ENCODE measurements at regions not wholly inside any gene's neighbourhood (a gene's known extent, or its start where the extent isn't known, plus 50 kb on each side); places are given as distances from the start of the nearest gene placed in this dataset.
"Not testable (repeated sequence)": the region's sequence is repeated elsewhere in the genome, so short reads cannot be mapped to it uniquely, and the experiment has no call there.

DNA sequence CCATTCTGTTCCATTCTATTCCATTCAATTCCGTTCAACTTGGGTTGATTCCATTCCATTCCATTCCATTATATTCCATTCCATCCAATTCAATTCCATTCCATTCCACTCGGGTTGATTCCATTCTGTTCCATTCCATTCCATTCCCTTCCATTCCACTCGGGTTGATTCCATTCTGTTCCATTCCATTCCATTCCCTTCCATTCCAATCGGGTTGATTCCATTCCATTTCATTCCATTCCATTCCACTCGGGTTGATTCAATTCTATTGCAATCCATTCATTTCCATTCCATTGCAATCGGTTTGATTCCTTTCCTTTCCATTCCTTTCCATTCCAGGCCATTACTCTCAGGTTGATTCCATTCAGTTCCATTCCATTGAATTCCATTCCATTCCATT is 1138.4 kb downstream of the RPIA start:
- no peak overlapping the region for H3K4me3 ChIP-seq (ENCODE audit: low read length)
- no peak for DNase-seq (ENCODE audit: low read depth, low spot score)

DNA sequence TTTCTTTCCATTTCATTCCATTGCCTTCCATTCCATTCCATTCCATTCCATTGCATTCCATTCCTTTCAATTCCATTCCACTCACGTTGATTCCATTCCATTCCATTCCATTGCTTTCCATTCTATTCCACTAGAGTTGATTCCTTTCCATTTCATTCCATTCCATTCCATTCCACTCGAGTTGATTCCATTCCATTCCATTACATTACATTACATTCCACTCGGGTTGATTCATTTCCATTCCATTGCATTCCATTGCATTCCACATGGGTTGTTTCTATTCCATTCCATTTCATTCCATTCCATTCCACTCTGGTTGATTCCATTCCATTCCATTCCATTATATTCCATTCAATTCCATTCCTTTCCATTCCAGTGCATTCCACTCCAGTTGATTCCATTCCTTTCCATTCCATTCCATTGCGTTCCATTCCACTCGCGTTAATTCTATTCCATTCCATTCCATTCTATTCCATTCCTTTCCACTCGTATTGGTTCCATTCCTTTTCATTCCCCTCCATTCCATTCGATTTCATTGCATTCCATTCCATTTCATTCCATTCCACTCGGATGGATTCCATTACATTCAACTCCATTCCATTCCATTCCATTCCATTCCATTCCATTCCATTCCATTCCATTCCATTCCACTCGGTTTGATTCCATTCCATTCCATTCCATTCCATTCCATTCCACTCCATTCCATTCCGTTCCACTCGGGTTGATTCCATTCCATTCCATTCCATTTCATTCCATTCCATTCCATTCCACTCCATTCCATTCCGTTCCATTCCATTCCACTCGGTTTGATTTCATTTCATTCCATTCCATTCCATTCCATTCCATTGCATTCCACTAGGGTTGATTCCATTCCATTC is 1139.1 kb downstream of the RPIA start:
- not testable (repeated sequence) for H3K4me3 ChIP-seq (ENCODE audit: low read length)

DNA sequence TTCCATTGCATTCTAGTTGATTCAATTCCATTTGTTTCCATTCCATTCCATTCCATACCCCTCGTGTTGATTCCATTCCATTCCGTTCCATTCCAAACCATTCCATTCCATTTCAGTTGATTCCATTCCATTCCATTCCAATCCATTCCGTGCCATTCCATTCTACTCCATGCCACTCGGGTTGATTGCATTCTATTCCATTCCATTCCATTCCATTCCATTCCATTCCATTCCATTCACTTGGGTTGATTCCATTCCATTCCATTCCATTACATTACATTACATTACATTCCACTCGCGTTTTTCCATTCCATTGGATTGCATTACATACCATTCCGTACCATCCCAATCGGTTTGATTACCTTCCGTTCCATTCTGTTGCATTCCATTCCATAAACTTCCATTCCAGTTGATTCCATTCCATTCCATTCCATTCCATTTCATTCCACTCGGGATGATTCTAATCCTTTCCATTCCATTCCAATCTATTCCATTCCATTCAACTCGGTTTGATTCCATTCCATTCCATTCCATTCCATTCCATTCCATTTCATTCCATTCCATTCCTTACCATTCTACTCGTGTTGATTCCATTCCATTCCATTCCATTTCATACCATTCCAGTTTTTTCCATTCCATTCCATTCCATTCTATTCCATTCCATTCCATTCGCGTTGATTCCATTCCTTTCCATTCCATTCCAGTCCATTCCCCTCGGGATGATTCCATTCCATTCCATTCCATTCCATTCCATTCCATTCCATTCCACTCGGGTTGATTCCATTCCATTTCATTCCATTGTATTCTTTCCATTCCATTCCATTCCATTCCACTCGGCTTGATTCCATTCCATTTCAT is 1140.4 kb downstream of the RPIA start:
- no peak overlapping the region for H3K4me3 ChIP-seq (ENCODE audit: low read length)
- no peak for DNase-seq (ENCODE audit: low read depth, low spot score)

More for the DNA sequence above, 1139.1 kb downstream of the RPIA start:
- DNase-seq (ENCODE audit: low read depth, low spot score), result not testable (repeated sequence)

DNA sequence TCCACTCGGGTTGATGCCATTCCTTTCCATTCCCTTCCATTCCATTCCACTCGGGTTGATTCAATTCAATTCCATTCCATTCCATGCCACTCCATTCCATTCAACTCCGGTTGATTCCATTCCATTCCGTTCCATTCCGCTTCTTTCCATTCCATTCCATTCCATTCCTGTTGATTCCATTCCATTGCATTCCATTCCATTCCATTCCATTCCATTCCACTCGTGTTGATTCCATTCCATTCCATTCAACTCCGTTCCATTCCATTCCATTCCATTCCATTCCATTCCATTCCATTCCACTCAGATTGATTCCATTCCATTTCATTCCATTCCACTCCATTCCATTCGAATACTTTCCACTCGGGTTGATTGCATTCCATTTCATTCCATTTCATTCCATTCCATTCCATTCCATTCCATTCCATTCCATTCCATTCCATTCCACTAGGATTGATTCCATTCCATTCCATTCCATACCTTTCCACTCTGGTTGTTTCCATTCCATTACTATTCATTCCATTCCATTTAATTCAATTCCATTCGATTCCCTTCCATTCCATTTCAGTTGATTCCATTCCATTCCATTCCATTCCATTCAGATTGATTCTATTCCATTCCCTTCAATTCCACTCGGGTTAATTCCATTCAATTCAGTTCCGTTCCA is 1141.8 kb downstream of the RPIA start:
- H3K4me3 ChIP-seq (ENCODE audit: low read length), result no peak overlapping the region
- DNase-seq (ENCODE audit: low read depth, low spot score), result no peak

DNA sequence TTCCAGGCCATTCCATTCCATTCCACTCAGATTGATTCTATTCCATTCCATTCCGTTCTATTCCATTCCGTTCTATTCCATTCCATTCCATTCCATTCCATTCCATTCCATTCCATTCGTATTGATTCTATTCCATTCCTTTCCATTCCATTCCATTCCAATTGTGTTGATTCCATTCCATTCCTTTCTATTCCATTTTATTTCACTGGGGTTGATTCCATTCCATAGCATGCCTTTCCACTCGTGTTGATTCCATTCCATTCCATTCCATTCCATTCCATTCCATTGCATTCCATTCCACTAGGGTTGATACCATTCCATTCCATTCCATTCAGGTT is 1142.3 kb downstream of the RPIA start:
- no peak overlapping the region for H3K4me3 ChIP-seq (ENCODE audit: low read length)
- DNase-seq (ENCODE audit: low read depth, low spot score), result peak; percentile 33

DNA sequence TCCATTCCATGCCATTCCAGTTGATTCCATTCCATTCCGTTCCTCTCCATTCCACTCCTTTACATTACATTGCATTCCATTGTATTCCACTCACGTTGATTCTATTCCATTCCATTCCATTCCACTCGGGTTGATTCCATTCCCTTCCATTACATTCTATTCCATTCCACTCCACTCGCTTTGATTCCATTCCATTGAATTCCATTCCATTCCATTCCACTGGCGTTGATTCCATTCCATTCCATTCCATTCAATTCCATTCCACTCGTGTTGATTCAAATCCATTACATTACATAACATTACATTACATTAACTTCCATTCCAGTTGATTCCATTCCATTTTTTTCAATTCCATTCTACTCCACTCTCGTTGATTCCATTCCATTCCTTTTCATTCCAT is 1142.8 kb downstream of the RPIA start:
- no peak for DNase-seq (ENCODE audit: low read depth, low spot score)
- H3K4me3 ChIP-seq (ENCODE audit: low read length), result no peak overlapping the region

DNA sequence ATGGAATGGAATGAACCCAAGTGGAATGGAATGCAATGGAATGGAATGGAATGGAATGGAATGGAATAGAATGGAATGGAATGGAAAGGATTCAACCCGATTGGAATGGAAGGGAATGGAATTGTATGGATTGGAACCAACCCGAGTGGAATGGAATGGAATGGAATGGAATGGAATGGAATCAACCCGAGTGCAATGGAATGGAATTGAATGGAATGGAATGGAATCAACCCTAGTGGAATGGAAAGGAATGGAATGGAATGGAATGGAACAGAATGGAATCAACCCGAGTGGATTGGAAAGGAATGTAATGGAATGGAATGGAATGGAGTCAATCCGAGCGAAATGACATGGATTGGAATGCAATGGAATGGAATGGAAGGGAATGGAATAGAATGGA is 1144.9 kb downstream of the RPIA start:
- DNase-seq (ENCODE audit: low read depth, low spot score), result peak; percentile 39
- H3K4me3 ChIP-seq (ENCODE audit: low read length), result not testable (repeated sequence)

DNA sequence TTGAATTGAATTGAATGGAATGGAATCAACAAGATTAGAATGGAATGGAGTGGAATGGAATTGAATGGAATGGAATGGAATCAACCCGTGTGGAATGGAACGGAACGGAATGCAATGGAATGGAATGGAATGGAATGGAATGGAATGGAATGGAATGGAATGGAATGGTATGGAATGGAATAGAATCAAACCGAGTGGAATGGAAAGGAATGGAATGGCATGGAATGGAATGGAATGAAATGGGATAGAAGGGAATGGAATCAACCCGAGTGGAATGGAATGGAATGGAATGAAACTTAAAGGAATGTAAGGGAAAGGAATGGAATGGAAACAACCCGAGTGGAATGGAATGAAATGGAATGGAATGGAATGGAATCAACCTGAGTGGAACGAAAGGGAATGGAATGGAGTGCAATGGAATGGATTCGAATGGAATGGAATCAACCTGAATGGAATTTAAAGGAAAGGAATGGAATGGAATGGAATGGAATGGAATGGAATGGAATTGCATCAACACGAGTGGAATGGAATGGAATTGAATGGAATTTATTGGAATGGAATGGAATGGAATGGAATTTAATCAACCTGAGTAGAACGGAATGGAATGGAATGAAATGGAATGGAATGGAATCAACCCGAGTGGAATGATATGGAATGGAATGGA is 1146.6 kb downstream of the RPIA start:
- DNase-seq (ENCODE audit: low read depth, low spot score), result no peak
- no peak overlapping the region for H3K4me3 ChIP-seq (ENCODE audit: low read length)

DNA sequence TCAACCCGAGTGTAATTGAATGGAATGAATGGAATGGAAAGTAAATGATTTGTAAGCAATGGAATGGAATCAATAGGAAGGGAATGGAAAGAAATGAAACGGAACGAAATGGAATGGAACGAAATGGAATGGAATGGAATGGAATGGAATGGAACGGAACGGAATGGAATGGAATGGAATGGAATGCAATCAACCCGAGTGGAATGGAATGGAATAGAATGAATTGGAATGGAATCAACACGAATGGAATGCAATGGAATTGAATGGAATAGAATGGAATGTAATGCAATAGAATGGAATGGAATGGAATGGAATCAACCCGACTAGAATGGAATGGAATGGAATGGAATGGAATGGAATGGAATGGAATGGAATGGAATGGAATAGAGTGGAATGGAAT is 1148.7 kb downstream of the RPIA start:
- not testable (repeated sequence) for DNase-seq (ENCODE audit: low read depth, low spot score); H3K4me3 ChIP-seq (ENCODE audit: low read length)

DNA sequence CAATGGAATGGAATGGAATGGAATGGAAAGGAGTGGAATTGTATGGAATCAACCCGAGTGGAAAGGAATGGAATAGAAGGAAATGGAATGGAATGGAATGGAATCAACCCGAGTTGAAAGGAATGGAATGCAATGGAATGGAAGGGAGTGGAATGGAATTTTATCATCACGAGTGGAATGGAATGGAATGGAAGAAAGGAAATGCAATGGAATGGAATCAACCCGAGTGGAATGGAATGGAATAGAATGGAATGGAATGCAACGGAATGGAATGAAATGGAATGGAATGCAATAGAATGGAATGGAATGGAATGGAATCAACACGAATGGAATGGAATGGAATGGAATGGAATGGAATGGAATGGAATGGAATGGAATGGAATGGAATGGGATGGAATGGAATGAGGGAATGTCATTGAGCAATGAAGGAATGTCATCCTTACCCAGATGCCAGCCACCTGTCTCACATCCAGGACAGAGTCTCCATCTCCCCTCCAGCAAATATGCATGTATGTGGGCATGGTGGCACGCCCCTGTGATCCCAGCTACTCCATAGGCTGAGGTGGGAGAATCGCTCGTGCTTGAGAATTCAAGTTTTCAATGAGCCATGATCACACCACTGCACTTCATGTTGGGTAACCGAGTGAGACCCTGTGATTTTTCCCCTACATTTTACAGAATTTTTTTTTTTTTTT is 1149.5 kb downstream of the RPIA start:
- not testable (repeated sequence) for H3K4me3 ChIP-seq (ENCODE audit: low read length); DNase-seq (ENCODE audit: low read depth, low spot score)

DNA sequence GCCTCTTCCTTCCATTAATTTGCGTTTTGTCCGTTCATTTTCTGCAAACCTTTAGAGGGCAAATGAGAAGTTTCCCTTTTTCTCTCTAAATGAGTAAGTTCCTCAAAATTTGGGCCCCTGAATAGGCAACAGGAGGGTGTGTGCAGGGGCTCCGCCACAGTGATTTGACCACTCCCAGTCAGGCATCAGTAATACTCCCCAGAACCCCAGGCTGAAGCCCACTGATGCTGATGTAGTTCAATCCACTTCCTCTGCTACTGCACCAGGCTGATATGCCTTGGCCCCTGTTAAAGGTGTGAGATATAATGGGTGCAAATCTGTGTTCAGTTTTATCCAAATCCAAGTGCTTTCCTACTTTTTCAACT is 1150.0 kb downstream of the RPIA start:
- no peak overlapping the region for H3K4me3 ChIP-seq (ENCODE audit: low read length)
- DNase-seq (ENCODE audit: low read depth, low spot score), result no peak

DNA sequence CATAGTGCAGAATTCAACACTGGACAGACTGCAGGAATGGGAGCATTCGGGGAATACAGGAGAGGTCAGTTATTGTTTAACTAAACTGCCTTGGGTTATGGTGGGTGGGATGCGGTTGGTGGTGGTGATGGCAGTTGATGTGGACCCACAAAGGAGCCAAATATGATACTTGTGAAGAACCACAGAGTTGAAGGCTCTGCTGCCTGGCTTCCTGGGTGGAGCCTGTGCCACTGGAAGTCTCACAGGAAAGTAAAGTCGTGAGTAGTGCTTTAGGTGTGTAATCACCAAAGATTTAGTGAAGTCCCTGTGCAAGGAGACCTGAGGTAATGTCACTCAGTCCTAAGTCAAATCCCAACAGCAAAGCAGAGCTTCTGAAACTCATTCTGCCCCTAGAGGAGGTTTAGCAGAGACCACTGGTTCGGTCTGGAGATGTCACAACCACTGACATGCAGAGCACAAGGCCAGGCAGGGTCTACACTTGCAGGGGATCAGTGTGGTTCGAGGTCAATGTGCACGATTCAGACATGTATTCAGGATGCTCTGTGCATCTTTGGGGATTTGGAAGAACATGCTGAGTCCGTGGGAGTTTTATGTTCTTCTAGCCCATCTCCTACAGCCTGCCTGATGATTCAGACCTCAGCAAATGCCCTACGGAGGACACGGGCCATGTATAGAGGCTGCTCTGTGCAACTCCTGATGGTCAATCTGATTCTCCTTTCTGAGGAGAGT is 1150.9 kb downstream of the RPIA start:
- no peak overlapping the region; the same call in 1 of the 2 replicates for H3K4me3 ChIP-seq (ENCODE audit: low read length)
- peak; percentile 84 for DNase-seq (ENCODE audit: low read depth, low spot score)

DNA sequence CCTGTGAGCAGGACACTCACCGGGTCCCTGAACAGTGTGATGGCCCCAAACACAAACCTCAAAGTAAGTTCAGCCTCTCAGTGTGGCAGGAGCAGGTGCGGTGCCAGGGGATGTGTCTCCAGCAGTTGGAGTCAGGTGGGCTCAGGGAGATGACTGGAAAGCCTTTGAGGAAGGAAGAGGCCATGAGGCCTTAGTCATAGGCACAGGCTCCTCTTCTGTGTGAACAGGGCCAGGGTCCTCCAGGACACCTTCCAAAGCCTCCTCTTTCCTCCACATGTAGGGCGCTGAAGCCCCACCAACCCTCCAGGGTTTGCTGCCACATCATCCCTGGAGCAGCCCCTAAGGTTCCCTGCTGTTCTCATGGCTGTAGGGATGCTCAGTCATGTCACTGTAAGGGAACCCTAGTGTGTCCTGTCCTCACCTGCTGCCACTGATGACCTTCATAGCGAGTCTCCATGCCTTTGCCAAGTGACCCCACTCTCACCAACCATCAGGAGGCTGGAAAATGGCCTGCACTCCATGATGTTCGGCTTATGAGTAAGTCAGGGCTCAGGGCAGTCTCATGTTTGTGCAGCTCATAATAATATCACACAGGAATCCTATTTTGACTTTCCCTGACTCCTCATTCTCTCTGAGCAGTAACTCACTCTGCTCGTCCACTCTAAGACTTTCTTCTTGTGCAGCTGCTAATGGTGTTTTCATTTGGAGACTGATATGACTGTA is 1152.9 kb downstream of the RPIA start:
- DNase-seq (ENCODE audit: low read depth, low spot score), result no peak
- no peak overlapping the region for H3K4me3 ChIP-seq (ENCODE audit: low read length)

DNA sequence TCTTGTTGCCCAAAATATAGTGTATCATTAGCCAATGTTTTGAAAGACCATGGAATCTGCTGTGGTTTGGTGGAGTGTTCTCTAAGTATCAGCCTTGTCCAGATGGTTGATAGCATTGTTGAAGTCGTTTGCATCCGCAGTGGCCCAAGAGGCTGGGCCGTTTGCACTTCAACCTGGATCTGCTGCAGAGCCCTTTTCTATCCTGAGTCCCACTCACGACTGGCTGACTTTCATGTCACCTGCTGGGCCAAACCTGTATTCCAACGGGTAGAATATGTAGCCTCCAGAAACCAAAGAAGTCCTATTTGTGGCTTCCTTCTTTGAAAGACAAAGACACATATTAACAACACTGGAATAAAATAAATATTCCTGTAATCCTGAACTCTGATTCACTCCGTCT is 1154.1 kb downstream of the RPIA start:
- no peak overlapping the region for H3K4me3 ChIP-seq (ENCODE audit: low read length)
- DNase-seq (ENCODE audit: low read depth, low spot score), result no peak

DNA sequence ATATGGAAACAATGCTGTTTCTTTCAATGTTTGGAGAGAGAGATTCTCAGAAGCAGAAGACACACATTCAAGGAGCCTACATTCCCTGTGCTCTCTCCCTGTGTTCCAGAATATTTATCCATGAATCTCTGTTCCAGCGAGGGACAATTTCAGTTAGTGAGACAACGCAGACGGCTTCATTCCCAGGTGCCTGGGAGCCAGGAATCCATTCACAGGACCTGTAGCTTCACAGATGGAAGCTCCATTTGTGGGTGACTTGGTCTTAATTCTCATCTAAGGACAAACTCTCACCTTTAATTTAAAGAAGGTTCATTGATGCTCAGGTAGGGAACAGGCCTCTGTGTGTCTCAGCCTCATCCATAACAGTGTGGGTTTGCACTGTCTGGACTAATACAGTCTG is 1156.6 kb downstream of the RPIA start:
- no peak for DNase-seq (ENCODE audit: low read depth, low spot score)
- H3K4me3 ChIP-seq (ENCODE audit: low read length), result no peak overlapping the region

DNA sequence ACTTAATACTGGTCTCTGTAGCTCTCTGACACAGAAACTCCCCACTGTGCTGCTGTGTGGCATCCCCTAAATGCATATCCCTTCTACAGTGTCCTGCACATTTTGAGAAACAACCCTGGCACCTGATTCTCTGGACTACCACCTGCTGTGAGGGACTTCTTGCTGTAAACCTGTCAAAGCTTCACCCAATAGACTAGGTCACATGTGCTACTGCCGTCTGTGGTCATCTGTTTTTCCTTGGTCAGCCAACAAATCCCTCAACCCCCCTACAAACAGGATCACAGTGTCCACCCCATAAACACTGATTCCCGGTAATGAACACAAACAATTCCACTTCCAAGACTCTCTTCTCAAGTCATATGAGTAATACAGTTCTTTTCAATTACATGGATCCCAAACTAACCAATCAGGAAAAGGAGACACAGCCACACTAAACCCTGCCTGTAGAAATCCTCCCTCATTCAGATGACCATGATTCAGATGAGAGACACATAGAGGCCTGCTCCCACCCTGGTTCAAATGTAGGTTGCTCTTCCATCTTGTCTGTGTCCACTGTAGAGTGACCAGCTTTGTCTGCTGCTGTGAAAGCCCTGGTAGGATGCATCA is 1157.4 kb downstream of the RPIA start:
- no peak overlapping the region for H3K4me3 ChIP-seq (ENCODE audit: low read length)
- no peak for DNase-seq (ENCODE audit: low read depth, low spot score)

DNA sequence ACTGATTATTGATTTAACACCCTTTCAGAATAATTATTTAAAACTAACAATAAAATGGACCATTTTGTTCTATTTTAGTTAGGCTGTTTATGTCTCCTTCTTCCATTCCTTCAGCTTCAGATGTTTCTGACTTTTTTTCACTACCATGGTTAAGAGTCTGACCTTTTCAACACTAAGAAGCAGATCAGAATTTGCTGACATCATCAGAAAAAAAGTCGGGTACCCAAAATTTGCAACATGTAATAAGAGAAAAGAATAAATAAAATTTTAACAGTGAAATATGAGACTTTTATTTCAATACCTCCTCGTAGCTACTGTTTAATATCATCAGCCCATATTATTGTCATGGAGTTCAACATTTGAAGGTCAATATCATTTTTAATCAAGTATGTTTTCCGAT is 1158.3 kb downstream of the RPIA start:
- no peak for DNase-seq (ENCODE audit: low read depth, low spot score)
- no peak overlapping the region for H3K4me3 ChIP-seq (ENCODE audit: low read length)
